Vagina (tissue), 2 donors: ENCODE measurements at regions not wholly inside any gene's neighbourhood (a gene's known extent, or its start where the extent isn't known, plus 50 kb on each side); places are given as distances from the start of the nearest gene placed in this dataset.

Experiments used
- POLR2AphosphoS5 ChIP-seq, 2 donors: sonication (generic); formaldehyde crosslinking; IDR thresholded peaks; one replicate each; pipeline ENCODE4 v1.9.0; 2017; ENCODE audit warnings: antibody characterized with exemption in 2 of 2, mild to moderate bottlenecking in 2 of 2, low read depth in 1 of 2; ENCODE audit not compliant: insufficient read depth in 1 of 2
- TF ChIP-seq, protein P1 (sequence below), 3 experiments: fragments of 450-650 bp in 2 of 3; fragments of 200-600 bp in 1 of 3; sonication (generic) in 1 of 3; IDR thresholded peaks; one replicate each; pipeline ENCODE4 v1.5.1; 2017 to 2019; ENCODE audit warnings: antibody characterized with exemption in 3 of 3, mild to moderate bottlenecking in 2 of 3, moderate library complexity in 2 of 3

DNA sequence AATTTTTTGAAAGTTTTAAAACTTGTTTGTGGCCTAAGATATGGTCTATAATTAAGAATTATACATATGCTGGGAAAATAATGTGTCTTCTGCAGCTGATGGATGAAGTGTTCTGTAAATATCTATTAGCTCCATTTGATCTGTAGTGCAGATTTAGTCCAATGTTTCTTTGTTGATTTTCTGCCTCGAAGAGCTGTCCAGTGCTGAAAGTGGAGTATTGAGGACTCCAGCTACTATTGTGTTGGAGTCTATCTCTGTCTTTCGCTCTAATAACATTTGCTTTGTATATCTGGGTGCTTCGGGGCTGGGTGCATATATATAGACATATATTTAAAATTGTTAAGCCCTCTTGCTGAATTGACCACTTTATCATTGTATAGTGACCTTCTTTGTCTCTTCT is 2127.3 kb downstream of the PCDH7 start:
- TF ChIP-seq POLR2AphosphoS5 (IDR thresholded peaks at IDR 0.05; ENCODE audit: insufficient read depth in 1 of 2, low read depth in 1 of 2), result no peak
- TF ChIP-seq, protein P1, sequence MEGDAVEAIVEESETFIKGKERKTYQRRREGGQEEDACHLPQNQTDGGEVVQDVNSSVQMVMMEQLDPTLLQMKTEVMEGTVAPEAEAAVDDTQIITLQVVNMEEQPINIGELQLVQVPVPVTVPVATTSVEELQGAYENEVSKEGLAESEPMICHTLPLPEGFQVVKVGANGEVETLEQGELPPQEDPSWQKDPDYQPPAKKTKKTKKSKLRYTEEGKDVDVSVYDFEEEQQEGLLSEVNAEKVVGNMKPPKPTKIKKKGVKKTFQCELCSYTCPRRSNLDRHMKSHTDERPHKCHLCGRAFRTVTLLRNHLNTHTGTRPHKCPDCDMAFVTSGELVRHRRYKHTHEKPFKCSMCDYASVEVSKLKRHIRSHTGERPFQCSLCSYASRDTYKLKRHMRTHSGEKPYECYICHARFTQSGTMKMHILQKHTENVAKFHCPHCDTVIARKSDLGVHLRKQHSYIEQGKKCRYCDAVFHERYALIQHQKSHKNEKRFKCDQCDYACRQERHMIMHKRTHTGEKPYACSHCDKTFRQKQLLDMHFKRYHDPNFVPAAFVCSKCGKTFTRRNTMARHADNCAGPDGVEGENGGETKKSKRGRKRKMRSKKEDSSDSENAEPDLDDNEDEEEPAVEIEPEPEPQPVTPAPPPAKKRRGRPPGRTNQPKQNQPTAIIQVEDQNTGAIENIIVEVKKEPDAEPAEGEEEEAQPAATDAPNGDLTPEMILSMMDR (IDR thresholded peaks at IDR 0.05), result no peak
